KMS-11 (cell line): ENCODE measurements at regions not wholly inside any gene's neighbourhood (a gene's known extent, or its start where the extent isn't known, plus 50 kb on each side); places are given as distances from the start of the nearest gene placed in this dataset.
"Not testable (repeated sequence)": the region's sequence is repeated elsewhere in the genome, so short reads cannot be mapped to it uniquely, and the experiment has no call there.

ENCODE experiments used
- H2AFZ ChIP-seq: fragments of 200-600 bp; sonication (generic); 2 replicates; pipeline ENCODE4 v1.6.1; 2016; ENCODE audit warnings: antibody characterized with exemption, mixed run types, low read depth
- H3K27ac ChIP-seq: fragments of 200-600 bp; sonication (generic); 2 replicates; pipeline ENCODE4 v1.6.1; 2016; ENCODE audit warnings: mild to moderate bottlenecking, mixed run types
- H3K27me3 ChIP-seq: fragments of 200-600 bp; sonication (generic); 2 replicates; pipeline ENCODE4 v1.6.1; 2017; ENCODE audit warnings: mild to moderate bottlenecking, low read depth, mixed run types, moderate library complexity; ENCODE audit not compliant: insufficient read depth
- H3K36me3 ChIP-seq: fragments of 200-600 bp; sonication (generic); 2 replicates; pipeline ENCODE4 v1.6.1; 2017; ENCODE audit warnings: mild to moderate bottlenecking, mixed run types; ENCODE audit not compliant: insufficient read depth
- H3K4me1 ChIP-seq: fragments of 200-600 bp; sonication (generic); 2 replicates; pipeline ENCODE4 v1.6.1; 2016; ENCODE audit warnings: mild to moderate bottlenecking, low read depth, mixed run types; ENCODE audit not compliant: poor library complexity, severe bottlenecking
- H3K4me2 ChIP-seq: fragments of 200-600 bp; sonication (generic); 2 replicates; pipeline ENCODE4 v1.7.0; 2016; ENCODE audit warnings: mild to moderate bottlenecking, mixed run types
- H3K4me3 ChIP-seq: fragments of 200-600 bp; sonication (generic); IDR thresholded peaks from 2 replicates; pipeline ENCODE4 v1.6.1; 2017; ENCODE audit warnings: low read depth, low read length, mixed read lengths; ENCODE audit not compliant: insufficient read depth
- H3K79me2 ChIP-seq: fragments of 200-600 bp; sonication (generic); 2 replicates; pipeline ENCODE4 v1.6.1; 2016; ENCODE audit warnings: low read depth, mixed run types; ENCODE audit not compliant: insufficient read depth
- H3K9ac ChIP-seq: fragments of 200-600 bp; sonication (generic); 2 replicates; pipeline ENCODE4 v1.6.1; 2016; ENCODE audit warnings: mild to moderate bottlenecking, mixed run types
- H4K20me1 ChIP-seq: fragments of 200-600 bp; sonication (generic); 2 replicates; pipeline ENCODE4 v1.6.1; 2016; ENCODE audit warnings: mild to moderate bottlenecking, mixed run types; ENCODE audit not compliant: insufficient read depth
- CTCF ChIP-seq: fragments of 200-600 bp; sonication (generic); conservative IDR thresholded peaks from 2 replicates; pipeline ENCODE4 v1.6.1; 2017; ENCODE audit warnings: low read depth, mild to moderate bottlenecking, antibody characterized with exemption, low read length, moderate library complexity, mixed read lengths

DNA sequence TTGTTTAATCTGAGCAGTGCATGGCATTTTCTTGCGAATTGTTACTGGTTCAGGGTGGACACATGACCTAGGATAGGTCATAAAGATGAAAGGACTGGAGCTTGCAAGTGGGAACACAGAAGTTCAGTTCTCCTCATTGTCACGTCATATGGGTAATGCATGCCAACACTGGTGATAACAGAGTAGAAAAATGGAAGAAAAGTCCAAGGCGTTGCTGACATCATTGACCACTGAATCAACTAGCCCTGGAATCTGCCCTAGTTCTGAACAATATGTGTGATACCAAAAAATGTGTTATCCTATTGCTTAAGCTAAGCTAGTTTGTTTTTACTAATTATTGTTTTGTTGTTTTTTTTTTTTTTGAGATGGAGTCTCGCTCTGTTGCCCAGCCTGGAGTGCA lies 234.2 kb upstream of the MAF start:
- no peaks in the 10 kb centered on the region for H3K79me2 ChIP-seq
- H4K20me1 ChIP-seq, result no peaks in the 10 kb centered on the region
- no peaks in the 10 kb centered on the region for H3K27me3 ChIP-seq
- H3K36me3 ChIP-seq, result no peaks in the 10 kb centered on the region
- no peak overlapping the region for H3K27ac ChIP-seq
- H3K4me1 ChIP-seq, result no peaks in the 10 kb centered on the region
- H3K4me2 ChIP-seq, result no peak overlapping the region
- H2AFZ ChIP-seq, result no peak overlapping the region
- no peak for TF ChIP-seq CTCF
- H3K9ac ChIP-seq, result no peak overlapping the region
- H3K4me3 ChIP-seq, result no peak overlapping the region

DNA sequence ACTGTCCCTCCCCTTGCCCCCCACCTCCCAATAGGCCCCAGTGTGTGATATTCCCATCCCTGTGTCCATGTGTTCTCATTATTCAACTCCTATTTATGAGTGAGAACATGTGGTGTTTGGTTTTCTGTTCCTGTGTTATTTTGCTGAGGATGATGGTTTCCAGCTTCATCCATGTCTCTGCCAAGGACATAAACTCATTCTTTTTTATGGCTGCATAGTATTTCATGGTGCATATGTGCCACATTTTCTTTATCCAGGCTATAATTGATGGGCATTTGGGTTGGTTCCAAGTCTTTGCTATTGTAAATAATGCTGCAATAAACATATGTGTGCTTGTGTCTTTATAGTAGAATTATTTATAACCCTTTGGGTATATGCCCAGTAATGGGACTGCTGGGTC lies 233.5 kb upstream of the MAF start:
- not testable (repeated sequence) for H3K27me3 ChIP-seq, H3K4me2 ChIP-seq, H3K27ac ChIP-seq, H3K36me3 ChIP-seq, H3K9ac ChIP-seq, H3K4me1 ChIP-seq, H3K4me3 ChIP-seq, H3K79me2 ChIP-seq, H2AFZ ChIP-seq, H4K20me1 ChIP-seq

- Histone ChIP-seq H3K4me3 (no peak overlapping the region), H3K4me1 (no peaks in the 10 kb centered on the region), H3K4me2 (no peak overlapping the region), H4K20me1 (no peaks in the 10 kb centered on the region), H3K27ac (no peak overlapping the region), H3K9ac (no peak overlapping the region), H3K79me2 (no peaks in the 10 kb centered on the region), H2AFZ (no peak overlapping the region), H3K27me3 (no peaks in the 10 kb centered on the region), H3K36me3 (no peaks in the 10 kb centered on the region)
- no peak for TF ChIP-seq CTCF
Observed at GRCh38 chr16:79833559-79833958, 233.0 kb upstream of the MAF start.

GRCh38 chr16:79826732-79827475 lies 226.4 kb upstream of the MAF start:
- TF ChIP-seq CTCF, result no peak
- no peak overlapping the region for H3K4me2 ChIP-seq
- H3K27me3 ChIP-seq, result no peaks in the 10 kb centered on the region

DNA sequence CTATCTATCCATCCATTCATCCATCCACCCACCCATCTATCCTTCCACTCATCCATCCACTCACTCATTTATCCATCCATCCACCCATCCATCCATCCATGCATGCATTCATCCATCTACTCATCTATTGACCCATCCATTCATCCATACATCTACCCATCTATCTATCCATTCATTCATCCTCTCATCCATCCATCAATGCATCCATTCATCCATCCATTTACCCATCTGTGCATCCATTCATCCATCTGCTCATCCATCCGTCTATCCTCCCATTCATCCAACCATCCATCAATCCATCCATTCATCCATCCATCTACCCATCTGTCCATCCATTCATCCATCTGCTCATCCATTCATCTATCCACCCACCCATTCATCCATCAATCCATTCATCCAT lies 224.5 kb upstream of the MAF start:
- Histone ChIP-seq H3K27ac (no peak overlapping the region), H3K79me2 (no peaks in the 10 kb centered on the region), H3K4me3 (no peak overlapping the region), H2AFZ (no peak overlapping the region), H3K27me3 (no peaks in the 10 kb centered on the region), H3K4me2 (no peak overlapping the region), H3K36me3 (no peaks in the 10 kb centered on the region), H4K20me1 (no peaks in the 10 kb centered on the region), H3K9ac (no peak overlapping the region), H3K4me1 (no peaks in the 10 kb centered on the region)
- TF ChIP-seq CTCF, result no peak

More at GRCh38 chr16:79826732-79827475, 226.4 kb upstream of the MAF start:
- Histone ChIP-seq H3K9ac (no peak overlapping the region), H3K27ac (no peak overlapping the region), H3K4me3 (no peak overlapping the region), H4K20me1 (no peaks in the 10 kb centered on the region), H2AFZ (no peak overlapping the region), H3K79me2 (no peaks in the 10 kb centered on the region), H3K36me3 (no peaks in the 10 kb centered on the region), H3K4me1 (no peaks in the 10 kb centered on the region)
